DND-41 (cell line): ENCODE measurements at regions not wholly inside any gene's neighbourhood (a gene's known extent, or its start where the extent isn't known, plus 50 kb on each side); places are given as distances from the start of the nearest gene placed in this dataset.

Source experiments
- CTCF ChIP-seq: IDR thresholded peaks from 2 replicates; pipeline ENCODE4 v1.5.1; 2012; ENCODE audit warnings: borderline replicate concordance, low read length, moderate library complexity, mild to moderate bottlenecking; ENCODE audit not compliant: poor library complexity, severe bottlenecking; ENCODE audit errors: extremely low read depth
- EZH2 ChIP-seq: IDR thresholded peaks from 3 replicates; pipeline ENCODE4 v1.6.1; 2012; ENCODE audit warnings: borderline replicate concordance, low read depth, mild to moderate bottlenecking, moderate library complexity, low read length, inconsistent platforms; ENCODE audit not compliant: severe bottlenecking

DNA sequence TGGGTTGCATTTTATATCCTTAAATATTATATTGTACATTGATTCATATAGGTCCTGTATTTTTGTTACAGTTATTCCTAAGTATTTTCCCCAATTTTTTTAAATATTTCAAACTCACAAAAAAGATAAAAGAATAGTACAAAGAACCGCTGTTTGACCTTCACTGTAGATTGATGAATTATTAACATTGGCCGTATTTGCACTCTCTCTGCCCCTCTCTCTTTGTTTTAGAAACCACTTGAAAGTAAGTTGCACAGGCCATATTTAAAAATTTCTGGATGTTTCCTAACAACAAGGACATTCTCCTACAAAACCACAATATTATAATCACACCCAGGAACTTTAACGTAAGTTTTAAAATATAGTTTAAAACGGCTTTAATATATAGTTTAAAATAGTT lies 72.0 kb upstream of the DUSP22 start:
- no peak for TF ChIP-seq EZH2
- no peak for TF ChIP-seq CTCF
